Hepatocyte (in vitro differentiated cells): ENCODE measurements at regions not wholly inside any gene's neighbourhood (a gene's known extent, or its start where the extent isn't known, plus 50 kb on each side); places are given as distances from the start of the nearest gene placed in this dataset.

ENCODE experiments used
- DNase-seq: peaks from one replicate; pipeline ENCODE4 v3.0.0-alpha.2; 2016; ENCODE audit warnings: low spot score
- H2AFZ ChIP-seq: fragments of 200-600 bp; sonication (generic); 2 replicates; pipeline ENCODE4 v1.6.0; 2016; ENCODE audit warnings: antibody characterized with exemption, mild to moderate bottlenecking
- H3K27ac ChIP-seq: fragments of 200-600 bp; sonication (generic); 2 replicates; pipeline ENCODE4 v1.5.1; 2016; ENCODE audit warnings: mild to moderate bottlenecking
- H3K27me3 ChIP-seq: fragments of 200-600 bp; sonication (generic); 2 replicates; pipeline ENCODE4 v1.6.1; 2016
- H3K36me3 ChIP-seq: fragments of 200-600 bp; sonication (generic); replicated peaks from 2 replicates; pipeline ENCODE4 v1.5.1; 2016; ENCODE audit warnings: low read depth; ENCODE audit not compliant: insufficient read depth
- H3K4me1 ChIP-seq: fragments of 200-600 bp; sonication (generic); 2 replicates; pipeline ENCODE4 v1.5.1; 2016; ENCODE audit warnings: mild to moderate bottlenecking, moderate library complexity; ENCODE audit not compliant: insufficient read depth
- H3K4me2 ChIP-seq: fragments of 200-600 bp; sonication (generic); 2 replicates; pipeline ENCODE4 v1.6.0; 2016
- H3K4me3 ChIP-seq: fragments of 200-600 bp; sonication (generic); 2 replicates; pipeline ENCODE4 v1.5.1; 2016; ENCODE audit warnings: mild to moderate bottlenecking
- H3K79me2 ChIP-seq: fragments of 200-600 bp; sonication (generic); 2 replicates; pipeline ENCODE4 v1.6.0; 2017; ENCODE audit warnings: mild to moderate bottlenecking
- H3K9me2 ChIP-seq: fragments of 200-600 bp; sonication (generic); replicated peaks from 2 replicates; pipeline ENCODE4 v1.6.0; 2017; ENCODE audit warnings: mild to moderate bottlenecking; ENCODE audit not compliant: insufficient read depth
- H3K9me3 ChIP-seq: fragments of 200-600 bp; sonication (generic); 2 replicates; pipeline ENCODE4 v1.5.1; 2016; ENCODE audit warnings: low read depth, mild to moderate bottlenecking
- H4K20me1 ChIP-seq: fragments of 200-600 bp; sonication (generic); 2 replicates; pipeline ENCODE4 v1.6.0; 2016; ENCODE audit warnings: mild to moderate bottlenecking; ENCODE audit not compliant: insufficient read depth, poor library complexity, severe bottlenecking
- EZH2 ChIP-seq: fragments of 200-600 bp; sonication (generic); IDR thresholded peaks from 2 replicates; pipeline ENCODE4 v1.6.1; 2016; ENCODE audit warnings: antibody characterized with exemption, mild to moderate bottlenecking, borderline replicate concordance
- EZH2phosphoT487 ChIP-seq: fragments of 200-600 bp; sonication (generic); IDR thresholded peaks from one replicate; pipeline ENCODE4 v1.6.1; 2018; ENCODE audit warnings: antibody characterized with exemption, mild to moderate bottlenecking, low read depth, moderate library complexity; ENCODE audit not compliant: unreplicated experiment, severe bottlenecking
- WGBS: methylation state at CpG from one replicate; pipeline ENCODE4 v1.1.6; 2016; ENCODE audit warnings: low lambda C conversion rate; ENCODE audit errors: missing lambda C conversion rate; 5-methylcytosine and 5-hydroxymethylcytosine counted together
- TF ChIP-seq, protein P1 (sequence below): fragments of 200-600 bp; sonication (generic); IDR thresholded peaks from 2 replicates; pipeline ENCODE4 v1.5.1; 2016; ENCODE audit warnings: antibody characterized with exemption, mild to moderate bottlenecking; ENCODE audit not compliant: poor library complexity

- no peaks in the 10 kb centered on the region for H4K20me1 ChIP-seq
- H3K36me3 ChIP-seq: no peaks in the 10 kb centered on the region
- H3K27me3 ChIP-seq: no peaks in the 10 kb centered on the region
- H3K4me3 ChIP-seq: no peak overlapping the region
- H3K79me2 ChIP-seq: no peaks in the 10 kb centered on the region
- no peaks in the 10 kb centered on the region for H3K9me2 ChIP-seq
- TF ChIP-seq, protein P1, sequence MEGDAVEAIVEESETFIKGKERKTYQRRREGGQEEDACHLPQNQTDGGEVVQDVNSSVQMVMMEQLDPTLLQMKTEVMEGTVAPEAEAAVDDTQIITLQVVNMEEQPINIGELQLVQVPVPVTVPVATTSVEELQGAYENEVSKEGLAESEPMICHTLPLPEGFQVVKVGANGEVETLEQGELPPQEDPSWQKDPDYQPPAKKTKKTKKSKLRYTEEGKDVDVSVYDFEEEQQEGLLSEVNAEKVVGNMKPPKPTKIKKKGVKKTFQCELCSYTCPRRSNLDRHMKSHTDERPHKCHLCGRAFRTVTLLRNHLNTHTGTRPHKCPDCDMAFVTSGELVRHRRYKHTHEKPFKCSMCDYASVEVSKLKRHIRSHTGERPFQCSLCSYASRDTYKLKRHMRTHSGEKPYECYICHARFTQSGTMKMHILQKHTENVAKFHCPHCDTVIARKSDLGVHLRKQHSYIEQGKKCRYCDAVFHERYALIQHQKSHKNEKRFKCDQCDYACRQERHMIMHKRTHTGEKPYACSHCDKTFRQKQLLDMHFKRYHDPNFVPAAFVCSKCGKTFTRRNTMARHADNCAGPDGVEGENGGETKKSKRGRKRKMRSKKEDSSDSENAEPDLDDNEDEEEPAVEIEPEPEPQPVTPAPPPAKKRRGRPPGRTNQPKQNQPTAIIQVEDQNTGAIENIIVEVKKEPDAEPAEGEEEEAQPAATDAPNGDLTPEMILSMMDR: no peak
- TF ChIP-seq EZH2: no peak
- no peak for TF ChIP-seq EZH2phosphoT487
- H3K27ac ChIP-seq: no peak overlapping the region
- H2AFZ ChIP-seq: no peak overlapping the region
- no peak overlapping the region for H3K4me2 ChIP-seq
- no peaks in the 10 kb centered on the region for H3K4me1 ChIP-seq
- no peak for DNase-seq
- WGBS: 90% methylated on average over 3 of the region's 3 CpGs
- H3K9me3 ChIP-seq: no peaks in the 10 kb centered on the region
Observed at GRCh38 chr18:41140506-41140905, 814.5 kb upstream of the PIK3C3 start.

DNA sequence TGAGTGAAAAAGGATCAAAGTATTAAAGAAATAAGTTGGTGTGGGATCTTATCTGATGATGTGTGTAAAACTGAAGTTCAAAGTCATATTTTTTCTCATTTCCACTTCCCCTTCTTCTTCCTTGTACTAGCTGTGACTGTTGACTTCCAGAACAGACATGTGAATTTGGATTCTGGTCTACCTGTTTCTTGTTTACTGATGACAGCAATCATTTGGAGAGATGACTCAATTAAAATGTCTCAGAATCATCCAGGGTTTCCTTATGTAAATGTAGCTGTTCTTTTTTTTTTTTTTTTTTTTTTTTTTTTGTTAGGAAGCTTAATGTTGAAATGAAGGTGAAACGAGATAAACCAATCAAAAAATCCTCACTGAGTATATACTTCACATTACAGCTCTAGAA lies 819.9 kb upstream of the PIK3C3 start:
- Histone ChIP-seq H3K9me3 (no peaks in the 10 kb centered on the region), H3K9me2 (no peaks in the 10 kb centered on the region), H3K36me3 (no peaks in the 10 kb centered on the region), H3K4me2 (no peak overlapping the region), H3K27ac (no peak overlapping the region), H4K20me1 (no peaks in the 10 kb centered on the region), H3K4me1 (no peaks in the 10 kb centered on the region), H3K4me3 (no peak overlapping the region), H3K27me3 (no peaks in the 10 kb centered on the region), H3K79me2 (no peaks in the 10 kb centered on the region), H2AFZ (no peak overlapping the region)
- DNase-seq: no peak
- WGBS: 95% methylated on average over 1 of the region's 1 CpG
- TF ChIP-seq, protein P1: no peak
- TF ChIP-seq EZH2phosphoT487: no peak
- TF ChIP-seq EZH2: no peak

DNA sequence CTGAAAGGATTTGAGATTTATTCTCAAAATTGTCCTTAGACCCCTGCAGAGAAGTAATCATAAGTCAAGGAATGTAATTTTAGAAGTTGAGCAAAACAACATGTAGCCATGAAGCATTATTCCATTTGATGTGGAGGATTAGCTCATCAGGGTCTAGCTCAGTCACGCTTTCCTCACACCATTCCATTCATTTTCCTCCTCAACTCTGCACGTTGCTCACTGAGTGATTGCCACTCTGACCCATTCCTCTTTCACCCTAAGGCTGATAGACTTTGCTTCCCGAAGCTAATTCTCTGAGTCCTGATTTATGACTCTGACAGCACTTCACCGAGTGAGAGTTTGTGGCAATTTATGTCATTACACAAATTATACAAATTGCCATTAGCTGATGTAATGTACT lies 820.6 kb upstream of the PIK3C3 start:
- no peaks in the 10 kb centered on the region for H3K79me2 ChIP-seq
- 38% methylated on average over 4 of the region's 4 CpGs for WGBS
- no peaks in the 10 kb centered on the region for H4K20me1 ChIP-seq
- no peaks in the 10 kb centered on the region for H3K36me3 ChIP-seq
- no peak overlapping the region for H3K27ac ChIP-seq
- TF ChIP-seq EZH2: no peak
- TF ChIP-seq EZH2phosphoT487: no peak
- TF ChIP-seq, protein P1: no peak
- H3K9me2 ChIP-seq: no peaks in the 10 kb centered on the region
- no peak overlapping the region for H3K4me2 ChIP-seq
- H3K4me1 ChIP-seq: no peaks in the 10 kb centered on the region
- H3K27me3 ChIP-seq: no peaks in the 10 kb centered on the region
- no peak overlapping the region for H3K4me3 ChIP-seq
- no peak overlapping the region for H2AFZ ChIP-seq
- no peaks in the 10 kb centered on the region for H3K9me3 ChIP-seq
- DNase-seq: no peak

DNA sequence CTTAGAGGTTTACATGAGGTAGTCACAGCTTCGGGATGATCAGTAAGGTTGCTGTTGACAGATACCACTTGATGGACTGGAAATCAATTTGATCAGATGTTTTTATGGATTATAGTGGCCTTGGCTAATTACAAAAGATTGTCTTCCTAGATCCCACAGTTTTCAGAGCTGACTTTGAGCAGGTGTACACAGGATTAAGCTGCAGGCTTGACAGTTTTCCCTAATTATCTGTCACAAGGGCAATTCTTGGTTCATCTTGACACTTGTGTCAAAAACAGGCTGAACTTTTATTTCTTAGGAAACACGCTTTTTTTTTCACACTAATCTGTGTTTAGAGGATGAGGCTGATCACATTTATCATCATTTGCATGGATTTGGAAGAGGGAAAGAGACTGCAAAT lies 824.0 kb upstream of the PIK3C3 start:
- TF ChIP-seq, protein P1: no peak
- TF ChIP-seq EZH2phosphoT487 (no peak), EZH2 (no peak)
- 75% methylated on average over 2 of the region's 2 CpGs for WGBS
- H3K27me3 ChIP-seq: no peaks in the 10 kb centered on the region

More for the DNA sequence above, 824.0 kb upstream of the PIK3C3 start:
- no peak overlapping the region for H3K27ac ChIP-seq
- H3K4me1 ChIP-seq: no peaks in the 10 kb centered on the region
- no peak overlapping the region for H3K4me2 ChIP-seq
- H3K9me2 ChIP-seq: no peaks in the 10 kb centered on the region
- H3K79me2 ChIP-seq: no peaks in the 10 kb centered on the region
- no peak overlapping the region for H3K4me3 ChIP-seq
- H4K20me1 ChIP-seq: no peaks in the 10 kb centered on the region
- no peaks in the 10 kb centered on the region for H3K36me3 ChIP-seq
- no peak overlapping the region for H2AFZ ChIP-seq
- no peaks in the 10 kb centered on the region for H3K9me3 ChIP-seq
- no peak for DNase-seq
